Colonic mucosa (tissue), 4 donors: ENCODE measurements at regions not wholly inside any gene's neighbourhood (a gene's known extent, or its start where the extent isn't known, plus 50 kb on each side); places are given as distances from the start of the nearest gene placed in this dataset.

Source experiments
- DNase-seq: peaks from one replicate; pipeline ENCODE4 v3.0.0-alpha.2; 2020
- H3K27ac ChIP-seq: fragments of 200-600 bp; one replicate; pipeline ENCODE4 v1.8.0; 2021
- H3K27me3 ChIP-seq: fragments of 200-600 bp; one replicate; pipeline ENCODE4 v1.8.0; 2021
- H3K36me3 ChIP-seq: fragments of 200-600 bp; one replicate; pipeline ENCODE4 v1.8.0; 2021
- H3K4me1 ChIP-seq: fragments of 200-600 bp; one replicate; pipeline ENCODE4 v1.8.0; 2021; ENCODE audit warnings: mild to moderate bottlenecking
- H3K4me3 ChIP-seq: fragments of 200-600 bp; one replicate; pipeline ENCODE4 v1.8.0; 2021
- H3K9ac ChIP-seq, 2 donors: one replicate each; pipeline ENCODE4 v1.7.0; 2013; ENCODE audit warnings: control low read depth in 2 of 2, low read depth in 2 of 2, low read length in 2 of 2
- H3K9me3 ChIP-seq: fragments of 200-600 bp; one replicate; pipeline ENCODE4 v1.8.0; 2021
- intact Hi-C: fragments of 100-400 bp; cut with DNase I; formaldehyde crosslinking; loops from one replicate; pipeline ENCODE4 v1.14.1; 2022
- TF ChIP-seq, protein P1 (sequence below): fragments of 200-600 bp; IDR thresholded peaks from one replicate; pipeline ENCODE4 v1.8.0; 2022; ENCODE audit warnings: antibody characterized with exemption, mild to moderate bottlenecking
- donor health status: healthy.
- donor health status: DM: no; HTN: no; CAD: no.
- donor health status: DM: no; HTN: no; CAD: no.

DNA sequence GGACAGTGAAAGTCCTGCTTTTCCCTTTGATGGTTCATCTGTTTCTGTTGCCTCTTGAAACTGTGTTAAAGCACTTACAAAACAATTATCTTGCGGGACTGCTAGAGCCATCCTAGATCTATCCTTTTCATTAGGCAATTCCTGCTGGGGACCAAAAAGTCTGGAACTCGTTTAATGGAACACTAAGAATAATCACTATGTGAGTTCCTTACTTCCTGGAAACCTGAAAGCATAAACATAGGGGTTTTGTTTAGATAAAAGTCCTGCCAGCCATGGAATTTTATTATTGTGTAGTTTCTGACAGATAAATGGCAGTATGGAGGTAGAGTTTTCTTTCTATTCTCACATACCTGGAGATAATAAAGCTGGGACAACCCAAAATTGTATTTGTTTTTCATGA, 1133.3 kb downstream of the SORCS3 start:
- intact Hi-C loops, result no loop called here
- Histone ChIP-seq H3K4me3 (no peak overlapping the region), H3K27ac (no peak overlapping the region), H3K27me3 (no peaks in the 10 kb centered on the region), H3K4me1 (no peaks in the 10 kb centered on the region), H3K36me3 (no peaks in the 10 kb centered on the region), H3K9me3 (no peaks in the 10 kb centered on the region), H3K9ac (no peak overlapping the region)
- TF ChIP-seq, protein P1, sequence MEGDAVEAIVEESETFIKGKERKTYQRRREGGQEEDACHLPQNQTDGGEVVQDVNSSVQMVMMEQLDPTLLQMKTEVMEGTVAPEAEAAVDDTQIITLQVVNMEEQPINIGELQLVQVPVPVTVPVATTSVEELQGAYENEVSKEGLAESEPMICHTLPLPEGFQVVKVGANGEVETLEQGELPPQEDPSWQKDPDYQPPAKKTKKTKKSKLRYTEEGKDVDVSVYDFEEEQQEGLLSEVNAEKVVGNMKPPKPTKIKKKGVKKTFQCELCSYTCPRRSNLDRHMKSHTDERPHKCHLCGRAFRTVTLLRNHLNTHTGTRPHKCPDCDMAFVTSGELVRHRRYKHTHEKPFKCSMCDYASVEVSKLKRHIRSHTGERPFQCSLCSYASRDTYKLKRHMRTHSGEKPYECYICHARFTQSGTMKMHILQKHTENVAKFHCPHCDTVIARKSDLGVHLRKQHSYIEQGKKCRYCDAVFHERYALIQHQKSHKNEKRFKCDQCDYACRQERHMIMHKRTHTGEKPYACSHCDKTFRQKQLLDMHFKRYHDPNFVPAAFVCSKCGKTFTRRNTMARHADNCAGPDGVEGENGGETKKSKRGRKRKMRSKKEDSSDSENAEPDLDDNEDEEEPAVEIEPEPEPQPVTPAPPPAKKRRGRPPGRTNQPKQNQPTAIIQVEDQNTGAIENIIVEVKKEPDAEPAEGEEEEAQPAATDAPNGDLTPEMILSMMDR, result no peak
- no peak for DNase-seq

DNA sequence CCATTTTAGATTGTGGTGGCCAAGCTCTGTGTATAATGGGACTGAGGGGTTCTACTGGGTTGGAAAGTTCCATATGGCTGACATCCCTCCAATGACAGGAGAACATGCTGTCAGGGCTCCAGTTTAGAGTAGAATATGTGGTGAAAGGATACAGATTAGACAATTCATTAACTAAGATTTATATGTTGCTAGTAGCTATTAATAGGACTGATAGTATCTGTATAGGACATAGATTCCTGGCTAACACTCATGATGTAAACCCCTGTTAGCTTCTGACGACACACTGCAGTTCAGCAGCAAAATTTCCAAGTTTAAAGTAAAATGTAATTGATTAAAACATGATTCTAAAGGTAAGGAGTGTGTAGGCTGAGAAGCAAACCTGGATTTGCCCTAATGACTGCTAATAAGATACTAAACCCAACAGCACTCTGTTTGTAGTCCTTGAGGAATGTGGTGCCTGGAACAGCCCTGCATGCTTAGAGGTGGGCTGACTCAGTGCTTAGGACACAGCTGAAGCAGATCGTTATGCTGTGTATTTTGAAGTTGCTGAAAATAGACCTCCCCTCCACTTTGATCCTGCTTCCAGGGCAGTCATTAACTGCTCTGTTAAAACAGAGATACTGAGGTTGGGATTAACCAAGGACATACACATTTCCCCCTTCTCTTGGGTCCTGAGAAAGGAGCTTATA, 1129.6 kb downstream of the SORCS3 start:
- H3K27me3 ChIP-seq, result no peaks in the 10 kb centered on the region
- no peak overlapping the region for H3K9ac ChIP-seq
- no peaks in the 10 kb centered on the region for H3K4me1 ChIP-seq
- intact Hi-C loops, result no loop called here
- no peaks in the 10 kb centered on the region for H3K9me3 ChIP-seq
- no peak overlapping the region for H3K4me3 ChIP-seq
- TF ChIP-seq, protein P1, result no peak
- DNase-seq, result no peak
- no peak overlapping the region for H3K27ac ChIP-seq
- H3K36me3 ChIP-seq, result no peaks in the 10 kb centered on the region

DNA sequence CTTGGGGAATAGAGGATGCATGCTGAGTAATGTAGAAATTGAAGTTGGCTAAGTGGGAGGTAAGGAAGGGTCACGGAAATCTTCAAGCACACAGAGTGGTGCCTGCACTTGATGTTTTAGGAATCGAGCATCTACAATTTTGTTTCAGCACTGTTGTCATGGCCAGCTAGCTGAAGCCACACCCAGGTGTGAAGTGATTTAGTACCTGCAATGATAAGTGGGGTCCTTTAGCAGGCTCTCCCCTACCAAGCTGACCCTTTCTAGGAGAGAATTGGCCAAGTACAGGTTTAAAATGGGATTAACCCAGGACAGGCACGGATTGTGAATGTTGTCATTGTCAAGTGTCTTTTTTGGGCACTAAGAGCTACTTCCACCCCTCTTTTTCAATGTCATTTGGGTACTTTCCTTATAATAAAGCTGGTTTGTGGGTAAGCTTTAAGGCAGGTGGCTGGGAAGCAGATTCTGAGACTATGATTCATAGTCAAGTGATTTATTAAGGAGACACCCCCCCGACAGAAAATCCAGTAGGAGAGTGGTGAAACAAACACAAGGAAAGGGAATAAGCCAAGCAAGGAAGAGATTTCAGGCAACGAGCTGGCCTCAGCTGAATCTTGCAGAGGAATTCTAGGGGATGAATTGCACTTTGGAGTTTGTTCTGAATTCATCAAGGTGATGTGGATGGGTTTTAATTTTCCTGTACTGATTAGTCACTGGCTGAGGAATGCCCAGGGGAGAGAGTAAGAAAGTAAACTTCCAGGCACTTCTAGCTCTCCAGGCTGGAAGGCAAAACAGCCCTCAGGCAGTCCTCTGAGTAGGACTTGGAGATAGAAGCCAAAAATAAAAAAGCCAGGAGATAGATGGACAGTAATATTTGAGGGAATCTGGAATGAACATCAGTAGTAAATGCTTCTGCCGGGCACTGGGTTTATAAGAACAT, 1128.4 kb downstream of the SORCS3 start:
- Histone ChIP-seq H3K27me3 (no peaks in the 10 kb centered on the region), H3K4me1 (no peaks in the 10 kb centered on the region), H3K4me3 (no peak overlapping the region), H3K36me3 (no peaks in the 10 kb centered on the region), H3K9ac (no peak overlapping the region), H3K9me3 (no peaks in the 10 kb centered on the region), H3K27ac (no peak overlapping the region)
- no peak for DNase-seq
- TF ChIP-seq, protein P1, result no peak
- intact Hi-C loops, result no loop called here

DNA sequence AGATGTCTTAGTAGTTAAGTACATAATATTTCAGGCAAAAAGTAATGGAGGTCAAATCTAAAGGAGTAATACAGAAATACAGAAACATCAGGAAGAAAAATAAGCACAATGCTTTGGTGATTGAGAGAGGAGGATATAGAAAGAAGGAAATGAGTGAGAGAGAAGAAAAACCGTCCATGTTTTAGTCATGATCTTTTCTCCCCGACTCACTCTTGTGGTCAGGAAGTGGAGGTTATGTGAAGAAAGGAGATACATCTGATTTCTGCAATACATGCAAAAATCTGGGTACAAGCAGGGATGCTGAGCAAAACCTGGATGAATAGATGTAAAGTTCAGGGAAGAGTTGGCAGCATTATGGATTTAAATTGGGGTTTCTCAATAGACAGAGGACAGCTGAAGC, 1122.5 kb downstream of the SORCS3 start:
- intact Hi-C loops, result no loop called here
- TF ChIP-seq, protein P1, result no peak

DNA sequence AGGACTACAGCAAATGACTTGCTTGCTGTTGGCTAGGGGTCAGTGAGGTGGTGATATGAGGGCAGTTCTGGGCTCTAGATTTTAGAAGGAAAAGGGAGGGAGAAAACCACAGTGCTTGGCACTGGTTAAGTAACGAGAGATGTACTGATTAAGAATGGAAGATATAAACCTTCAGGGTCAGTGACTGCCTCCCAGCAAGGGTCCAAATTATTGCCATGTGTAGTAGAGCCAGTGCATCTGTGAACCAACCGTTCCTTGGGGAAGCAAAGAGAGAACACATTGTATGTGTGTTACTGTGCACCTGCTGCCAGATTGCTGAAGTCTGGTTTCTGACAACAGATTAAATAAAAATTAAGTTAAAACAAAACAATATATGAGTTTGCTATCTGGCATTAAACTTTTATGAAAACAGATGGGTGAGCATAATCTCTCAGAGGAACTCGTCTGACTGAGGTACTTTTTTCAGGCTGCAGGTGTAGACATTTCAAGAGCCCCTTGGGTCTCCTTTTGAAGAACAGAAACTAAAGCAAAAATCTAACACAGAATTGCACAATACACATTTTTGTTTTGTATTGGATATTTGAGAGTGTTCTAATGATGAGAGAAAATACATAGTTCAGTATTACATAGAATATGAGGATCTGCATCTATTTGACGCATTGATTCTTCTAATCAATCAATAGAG, 1120.6 kb downstream of the SORCS3 start:
- Histone ChIP-seq H3K36me3 (no peaks in the 10 kb centered on the region), H3K27ac (no peak overlapping the region), H3K27me3 (no peaks in the 10 kb centered on the region), H3K9me3 (no peaks in the 10 kb centered on the region), H3K4me3 (no peak overlapping the region), H3K9ac (no peak overlapping the region), H3K4me1 (no peaks in the 10 kb centered on the region)
- intact Hi-C loops, result no loop called here
- TF ChIP-seq, protein P1, result no peak
- no peak for DNase-seq

More for the DNA sequence above, 1122.5 kb downstream of the SORCS3 start:
- Histone ChIP-seq H3K4me3 (no peak overlapping the region), H3K9ac (no peak overlapping the region), H3K27ac (no peak overlapping the region), H3K36me3 (no peaks in the 10 kb centered on the region), H3K4me1 (no peaks in the 10 kb centered on the region), H3K27me3 (no peaks in the 10 kb centered on the region), H3K9me3 (no peaks in the 10 kb centered on the region)
- no peak for DNase-seq
